ENCODE measurements at regions not wholly inside any gene's neighbourhood (a gene's known extent, or its start where the extent isn't known, plus 50 kb on each side); places are given as distances from the start of the nearest gene placed in this dataset.

- no peak overlapping the region for H3K4me3 ChIP-seq (ENCODE audit: low read length)
- no peaks in the 10 kb centered on the region for H3K36me3 ChIP-seq (ENCODE audit: insufficient read depth, low read length)
- no peaks in the 10 kb centered on the region for H3K27me3 ChIP-seq (ENCODE audit: control insufficient read depth, insufficient read depth, low read length)
- H3K4me1 ChIP-seq (ENCODE audit: control insufficient read depth, insufficient read depth, low read length): peaks cover 30% of the 10 kb centered on the region
- no peak overlapping the region for H3K4me2 ChIP-seq (ENCODE audit: low read length)
- H3K9me3 ChIP-seq (replicated peaks; ENCODE audit: low read length): no peaks in the 10 kb centered on the region
- no peak overlapping the region for H3K9ac ChIP-seq (ENCODE audit: low read depth, low read length)
Measured at GRCh38 chr3:177441813-177442646, 244.7 kb upstream of the TBL1XR1 start.

DNA sequence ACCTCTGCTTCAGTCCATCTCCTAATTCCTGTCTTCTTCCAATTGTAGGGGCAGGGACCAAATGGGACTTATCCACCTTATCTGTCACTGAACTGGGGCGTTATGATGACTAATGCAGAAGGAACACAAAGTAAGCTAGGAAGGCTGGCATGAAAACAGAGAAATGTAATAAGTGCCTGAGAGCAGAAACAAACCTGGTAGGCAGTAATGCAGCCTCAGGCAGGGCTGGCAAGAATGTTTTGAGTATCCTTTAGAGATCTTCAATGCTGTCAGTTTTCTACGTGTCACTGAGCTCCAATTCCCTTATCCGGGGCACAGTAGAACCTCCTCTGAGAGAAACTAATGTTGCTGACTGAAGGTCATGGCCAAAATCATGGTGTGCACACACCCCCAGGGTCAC, 246.2 kb upstream of the TBL1XR1 start:
- H3K36me3 ChIP-seq (ENCODE audit: insufficient read depth, low read length): no peaks in the 10 kb centered on the region
- no peaks in the 10 kb centered on the region for H3K9me3 ChIP-seq (replicated peaks; ENCODE audit: low read length)
- H3K4me1 ChIP-seq (ENCODE audit: control insufficient read depth, insufficient read depth, low read length): peaks cover 30% of the 10 kb centered on the region
- no peak overlapping the region for H3K4me3 ChIP-seq (ENCODE audit: low read length)
- H3K4me2 ChIP-seq (ENCODE audit: low read length): peak overlapping the region; percentile 22
- no peak overlapping the region for H3K9ac ChIP-seq (ENCODE audit: low read depth, low read length)
- H3K27me3 ChIP-seq (ENCODE audit: control insufficient read depth, insufficient read depth, low read length): no peaks in the 10 kb centered on the region

GRCh38 chr3:177444696-177445095, 247.4 kb upstream of the TBL1XR1 start:
- Histone ChIP-seq H3K4me1 (ENCODE audit: control insufficient read depth, insufficient read depth, low read length) (peaks cover 37% of the 10 kb centered on the region), H3K9me3 (replicated peaks; ENCODE audit: low read length) (no peaks in the 10 kb centered on the region), H3K4me3 (ENCODE audit: low read length) (no peak overlapping the region), H3K4me2 (ENCODE audit: low read length) (no peak overlapping the region), H3K9ac (ENCODE audit: low read depth, low read length) (no peak overlapping the region), H3K36me3 (ENCODE audit: insufficient read depth, low read length) (no peaks in the 10 kb centered on the region), H3K27me3 (ENCODE audit: control insufficient read depth, insufficient read depth, low read length) (no peaks in the 10 kb centered on the region)

DNA sequence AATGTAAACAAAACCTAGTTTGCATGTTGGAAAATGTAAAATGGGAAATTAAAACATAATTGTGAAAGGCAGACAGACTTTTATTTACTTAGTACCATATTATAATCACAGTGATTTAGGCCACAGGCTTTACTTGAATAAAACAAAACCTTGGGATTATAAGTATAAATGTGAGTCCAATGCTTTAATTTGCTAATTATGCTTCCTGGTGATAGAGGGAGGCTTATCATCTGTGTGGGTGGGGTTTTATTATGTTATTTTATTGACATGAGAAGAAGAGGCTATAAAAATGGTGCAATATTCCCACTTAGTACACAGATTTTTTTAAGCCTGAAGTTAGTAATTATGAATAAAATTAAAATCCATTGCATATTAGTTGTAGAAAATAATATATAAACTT, 248.3 kb upstream of the TBL1XR1 start:
- H3K4me1 ChIP-seq (ENCODE audit: control insufficient read depth, insufficient read depth, low read length): peaks cover 32% of the 10 kb centered on the region

GRCh38 chr3:177446165-177446601, 248.9 kb upstream of the TBL1XR1 start:
- Histone ChIP-seq H3K27me3 (ENCODE audit: control insufficient read depth, insufficient read depth, low read length) (no peaks in the 10 kb centered on the region), H3K4me1 (ENCODE audit: control insufficient read depth, insufficient read depth, low read length) (peaks cover 25% of the 10 kb centered on the region), H3K4me2 (ENCODE audit: low read length) (no peak overlapping the region), H3K9ac (ENCODE audit: low read depth, low read length) (no peak overlapping the region), H3K9me3 (replicated peaks; ENCODE audit: low read length) (no peaks in the 10 kb centered on the region), H3K36me3 (ENCODE audit: insufficient read depth, low read length) (no peaks in the 10 kb centered on the region), H3K4me3 (ENCODE audit: low read length) (no peak overlapping the region)

More for the DNA sequence above, 248.3 kb upstream of the TBL1XR1 start:
- H3K9me3 ChIP-seq (replicated peaks; ENCODE audit: low read length): no peaks in the 10 kb centered on the region
- no peak overlapping the region for H3K4me2 ChIP-seq (ENCODE audit: low read length)
- no peaks in the 10 kb centered on the region for H3K27me3 ChIP-seq (ENCODE audit: control insufficient read depth, insufficient read depth, low read length)
- H3K9ac ChIP-seq (ENCODE audit: low read depth, low read length): no peak overlapping the region
- H3K4me3 ChIP-seq (ENCODE audit: low read length): no peak overlapping the region
- no peaks in the 10 kb centered on the region for H3K36me3 ChIP-seq (ENCODE audit: insufficient read depth, low read length)

DNA sequence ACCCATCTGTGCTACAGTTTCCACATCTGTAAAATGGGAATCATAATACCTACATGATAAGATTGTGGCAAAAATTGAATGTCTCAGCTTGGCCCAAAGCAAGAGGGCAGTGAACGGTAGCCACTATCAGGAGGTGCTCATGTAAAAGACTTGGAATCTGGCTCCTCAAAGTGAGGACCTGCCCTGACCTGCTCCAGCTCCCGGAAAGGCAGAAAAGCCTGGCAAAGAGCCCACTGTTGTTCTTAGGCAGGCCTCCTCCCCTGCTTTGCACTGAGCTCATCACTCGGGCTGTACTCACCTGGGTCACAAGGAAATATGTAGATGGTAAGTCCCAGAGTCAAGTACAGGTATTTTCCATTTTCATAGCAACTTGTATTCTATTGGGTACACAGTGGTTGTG, 250.7 kb upstream of the TBL1XR1 start:
- Histone ChIP-seq H3K9me3 (replicated peaks; ENCODE audit: low read length) (no peaks in the 10 kb centered on the region), H3K4me2 (ENCODE audit: low read length) (no peak overlapping the region), H3K36me3 (ENCODE audit: insufficient read depth, low read length) (no peaks in the 10 kb centered on the region), H3K4me3 (ENCODE audit: low read length) (no peak overlapping the region), H3K9ac (ENCODE audit: low read depth, low read length) (no peak overlapping the region), H3K4me1 (ENCODE audit: control insufficient read depth, insufficient read depth, low read length) (peaks cover 36% of the 10 kb centered on the region), H3K27me3 (ENCODE audit: control insufficient read depth, insufficient read depth, low read length) (no peaks in the 10 kb centered on the region)

GRCh38 chr3:177448987-177449359, 251.7 kb upstream of the TBL1XR1 start:
- Histone ChIP-seq H3K4me3 (ENCODE audit: low read length) (no peak overlapping the region), H3K27me3 (ENCODE audit: control insufficient read depth, insufficient read depth, low read length) (no peaks in the 10 kb centered on the region), H3K9me3 (replicated peaks; ENCODE audit: low read length) (no peaks in the 10 kb centered on the region), H3K9ac (ENCODE audit: low read depth, low read length) (no peak overlapping the region), H3K36me3 (ENCODE audit: insufficient read depth, low read length) (no peaks in the 10 kb centered on the region), H3K4me1 (ENCODE audit: control insufficient read depth, insufficient read depth, low read length) (peaks cover 34% of the 10 kb centered on the region), H3K4me2 (ENCODE audit: low read length) (no peak overlapping the region)

GRCh38 chr3:177449360-177450006, 252.2 kb upstream of the TBL1XR1 start:
- Histone ChIP-seq H3K4me1 (ENCODE audit: control insufficient read depth, insufficient read depth, low read length) (peaks cover 34% of the 10 kb centered on the region), H3K36me3 (ENCODE audit: insufficient read depth, low read length) (no peaks in the 10 kb centered on the region), H3K4me3 (ENCODE audit: low read length) (no peak overlapping the region), H3K9me3 (replicated peaks; ENCODE audit: low read length) (no peaks in the 10 kb centered on the region), H3K9ac (ENCODE audit: low read depth, low read length) (no peak overlapping the region), H3K27me3 (ENCODE audit: control insufficient read depth, insufficient read depth, low read length) (no peaks in the 10 kb centered on the region), H3K4me2 (ENCODE audit: low read length) (peak overlapping the region; percentile 6)

DNA sequence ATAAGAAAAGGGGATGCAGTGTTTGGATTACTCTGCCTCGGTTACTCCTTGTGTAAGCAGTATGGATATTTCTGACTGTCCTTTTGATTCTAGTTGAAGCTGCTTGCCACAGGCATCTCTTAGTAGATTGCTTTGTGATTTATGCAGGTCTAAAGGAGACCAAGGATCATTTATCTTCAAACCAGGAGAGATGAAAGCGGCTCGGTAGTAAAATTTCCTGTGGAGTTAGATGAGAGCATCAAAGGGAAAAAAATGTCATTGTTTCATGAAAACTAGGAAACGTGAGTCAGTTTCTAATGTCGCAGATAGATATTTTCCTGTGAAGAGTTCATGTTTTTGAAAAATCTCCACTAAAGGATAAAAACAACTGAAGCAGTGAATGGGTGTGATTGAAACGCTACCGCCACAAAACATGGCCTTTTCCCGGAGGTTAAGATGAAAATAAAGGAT, 254.0 kb upstream of the TBL1XR1 start:
- Histone ChIP-seq H3K4me3 (ENCODE audit: low read length) (no peak overlapping the region), H3K4me2 (ENCODE audit: low read length) (no peak overlapping the region), H3K27me3 (ENCODE audit: control insufficient read depth, insufficient read depth, low read length) (no peaks in the 10 kb centered on the region), H3K4me1 (ENCODE audit: control insufficient read depth, insufficient read depth, low read length) (peaks cover 34% of the 10 kb centered on the region), H3K36me3 (ENCODE audit: insufficient read depth, low read length) (no peaks in the 10 kb centered on the region), H3K9me3 (replicated peaks; ENCODE audit: low read length) (no peaks in the 10 kb centered on the region), H3K9ac (ENCODE audit: low read depth, low read length) (peak overlapping the region; percentile 58)

- H3K4me2 ChIP-seq (ENCODE audit: low read length): peak overlapping the region; percentile 13
- no peaks in the 10 kb centered on the region for H3K36me3 ChIP-seq (ENCODE audit: insufficient read depth, low read length)
- H3K4me3 ChIP-seq (ENCODE audit: low read length): no peak overlapping the region
- H3K27me3 ChIP-seq (ENCODE audit: control insufficient read depth, insufficient read depth, low read length): no peaks in the 10 kb centered on the region
- H3K9ac ChIP-seq (ENCODE audit: low read depth, low read length): peak overlapping the region; percentile 58
- H3K4me1 ChIP-seq (ENCODE audit: control insufficient read depth, insufficient read depth, low read length): peaks cover 34% of the 10 kb centered on the region
- no peaks in the 10 kb centered on the region for H3K9me3 ChIP-seq (replicated peaks; ENCODE audit: low read length)
Measured at GRCh38 chr3:177451864-177452830, 254.9 kb upstream of the TBL1XR1 start.

GRCh38 chr3:177452831-177453450, 255.7 kb upstream of the TBL1XR1 start:
- Histone ChIP-seq H3K4me2 (ENCODE audit: low read length) (no peak overlapping the region), H3K4me3 (ENCODE audit: low read length) (no peak overlapping the region), H3K9me3 (replicated peaks; ENCODE audit: low read length) (peaks cover 5% of the 10 kb centered on the region), H3K27me3 (ENCODE audit: control insufficient read depth, insufficient read depth, low read length) (no peaks in the 10 kb centered on the region), H3K36me3 (ENCODE audit: insufficient read depth, low read length) (no peaks in the 10 kb centered on the region), H3K9ac (ENCODE audit: low read depth, low read length) (peak overlapping the region; percentile 9), H3K4me1 (ENCODE audit: control insufficient read depth, insufficient read depth, low read length) (peaks cover 34% of the 10 kb centered on the region)
